Lower leg skin (tissue), 3 donors: ENCODE measurements at regions not wholly inside any gene's neighbourhood (a gene's known extent, or its start where the extent isn't known, plus 50 kb on each side); places are given as distances from the start of the nearest gene placed in this dataset.

Experiments used
- CTCF ChIP-seq, 3 donors: fragments of 450-650 bp; IDR thresholded peaks; one replicate each; pipeline ENCODE4 v1.5.1; 2016; ENCODE audit warnings: antibody characterized with exemption in 3 of 3, mild to moderate bottlenecking in 3 of 3, moderate library complexity in 2 of 3
- POLR2A ChIP-seq, 2 donors: fragments of 450-650 bp; IDR thresholded peaks; one replicate each; pipeline ENCODE4 v1.6.1; 2016 to 2017; ENCODE audit warnings: antibody characterized with exemption in 2 of 2, mild to moderate bottlenecking in 1 of 2, moderate library complexity in 1 of 2

- no peak for TF ChIP-seq CTCF (IDR thresholded peaks at IDR 0.05)
- no peak for TF ChIP-seq POLR2A (IDR thresholded peaks at IDR 0.05)
These were observed 233.5 kb upstream of the TNRC6C start for GRCh38 chr17:77724876-77725615.
